ENCODE measurements at regions not wholly inside any gene's neighbourhood (a gene's known extent, or its start where the extent isn't known, plus 50 kb on each side); places are given as distances from the start of the nearest gene placed in this dataset.

GRCh38 chr21:28489821-28490350 lies 502.8 kb downstream of the LTN1 start:
- no peak for DNase-seq
- H3K27ac ChIP-seq = no peak overlapping the region

GRCh38 chr21:28489162-28489561 lies 503.5 kb downstream of the LTN1 start:
- no peaks in the 10 kb centered on the region for H3K4me1 ChIP-seq
- WGBS, 3 donors = 57 to 67% (median 58%) methylated on average over 7 of the region's 7 CpGs
- no peaks in the 10 kb centered on the region for H3K27me3 ChIP-seq (ENCODE audit: insufficient read depth in 3 of 3, low read length in 2 of 3)
- DNase-seq (no peak), ATAC-seq (no peak)
- intact Hi-C loops (cut with DNase I) = no loop called here
- no peak for TF ChIP-seq CTCF (IDR thresholded peaks at IDR 0.05)
- no peak overlapping the region for H3K4me3 ChIP-seq
- no peaks in the 10 kb centered on the region for H3K9me3 ChIP-seq
- H3K27ac ChIP-seq = no peak overlapping the region
- no peaks in the 10 kb centered on the region for H3K36me3 ChIP-seq (ENCODE audit: insufficient read depth in 1 of 2, low read depth in 1 of 2)

More at GRCh38 chr21:28489821-28490350, 502.8 kb downstream of the LTN1 start:
- TF ChIP-seq CTCF (IDR thresholded peaks at IDR 0.05) = no peak
- Histone ChIP-seq H3K27me3 (ENCODE audit: insufficient read depth in 3 of 3, low read length in 2 of 3) (no peaks in the 10 kb centered on the region), H3K9me3 (no peaks in the 10 kb centered on the region), H3K4me1 (no peaks in the 10 kb centered on the region), H3K4me3 (no peak overlapping the region), H3K36me3 (ENCODE audit: insufficient read depth in 1 of 2, low read depth in 1 of 2) (no peaks in the 10 kb centered on the region)
- ATAC-seq = no peak
- intact Hi-C loops (cut with DNase I) = no loop called here
- WGBS, 3 donors = 71 to 79% (median 75%) methylated on average over 3 of the region's 3 CpGs

GRCh38 chr21:28487455-28488070 lies 505.1 kb downstream of the LTN1 start:
- no peak overlapping the region for H3K4me3 ChIP-seq
- H3K4me1 ChIP-seq = no peaks in the 10 kb centered on the region
- DNase-seq (no peak), ATAC-seq (no peak)
- intact Hi-C loops (cut with DNase I) = no loop called here
- no peak overlapping the region for H3K27ac ChIP-seq
- H3K27me3 ChIP-seq (ENCODE audit: insufficient read depth in 3 of 3, low read length in 2 of 3) = no peaks in the 10 kb centered on the region
- no peaks in the 10 kb centered on the region for H3K9me3 ChIP-seq
- TF ChIP-seq CTCF (IDR thresholded peaks at IDR 0.05) = no peak
- no peaks in the 10 kb centered on the region for H3K36me3 ChIP-seq (ENCODE audit: insufficient read depth in 1 of 2, low read depth in 1 of 2)
- 58 to 79% (median 68%) methylated on average over 9 of the region's 9 CpGs for WGBS, 3 donors

GRCh38 chr21:28485301-28486022 lies 507.2 kb downstream of the LTN1 start:
- intact Hi-C loops (cut with DNase I) = no loop called here
- no peak for TF ChIP-seq CTCF (IDR thresholded peaks at IDR 0.05)
- Histone ChIP-seq H3K9me3 (no peaks in the 10 kb centered on the region), H3K4me3 (no peak overlapping the region), H3K36me3 (ENCODE audit: insufficient read depth in 1 of 2, low read depth in 1 of 2) (no peaks in the 10 kb centered on the region), H3K27ac (no peak overlapping the region), H3K4me1 (no peaks in the 10 kb centered on the region), H3K27me3 (ENCODE audit: insufficient read depth in 3 of 3, low read length in 2 of 3) (no peaks in the 10 kb centered on the region)
- WGBS, 3 donors = 80 to 86% (median 86%) methylated on average over 4 of the region's 4 CpGs
- ATAC-seq (no peak), DNase-seq (no peak)

Data from psoas muscle (tissue), 7 donors.